GM19452 (cell line): ENCODE measurements at regions not wholly inside any gene's neighbourhood (a gene's known extent, or its start where the extent isn't known, plus 50 kb on each side); places are given as distances from the start of the nearest gene placed in this dataset.
"Not testable (repeated sequence)": the region's sequence is repeated elsewhere in the genome, so short reads cannot be mapped to it uniquely, and the experiment has no call there.

Experiments
- ATAC-seq: cut with Tn5 transposase; IDR thresholded peaks from one replicate; pipeline ENCODE4 v1.9.1; 2021; ENCODE audit not compliant: unreplicated experiment

DNA sequence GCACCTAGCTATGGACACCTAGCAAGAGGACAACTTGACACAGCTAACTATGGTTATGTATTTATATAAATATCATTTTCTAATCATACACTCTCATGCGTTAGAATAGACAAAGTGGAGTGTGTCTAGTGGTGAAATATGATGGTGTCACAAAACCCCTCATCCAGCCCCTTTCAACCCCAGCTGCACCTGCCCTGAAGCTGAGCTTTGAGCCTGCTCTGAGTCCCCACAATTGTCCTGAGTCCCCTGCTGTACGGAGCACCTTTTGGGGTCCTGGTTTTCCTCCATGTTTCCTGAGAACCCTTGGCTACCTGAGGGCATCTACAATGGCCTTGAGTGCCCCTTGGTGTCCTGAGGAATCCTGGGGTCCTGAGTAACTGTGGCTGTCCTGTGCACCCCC is 1072.8 kb downstream of the TMEM121 start:
- no peak for ATAC-seq

DNA sequence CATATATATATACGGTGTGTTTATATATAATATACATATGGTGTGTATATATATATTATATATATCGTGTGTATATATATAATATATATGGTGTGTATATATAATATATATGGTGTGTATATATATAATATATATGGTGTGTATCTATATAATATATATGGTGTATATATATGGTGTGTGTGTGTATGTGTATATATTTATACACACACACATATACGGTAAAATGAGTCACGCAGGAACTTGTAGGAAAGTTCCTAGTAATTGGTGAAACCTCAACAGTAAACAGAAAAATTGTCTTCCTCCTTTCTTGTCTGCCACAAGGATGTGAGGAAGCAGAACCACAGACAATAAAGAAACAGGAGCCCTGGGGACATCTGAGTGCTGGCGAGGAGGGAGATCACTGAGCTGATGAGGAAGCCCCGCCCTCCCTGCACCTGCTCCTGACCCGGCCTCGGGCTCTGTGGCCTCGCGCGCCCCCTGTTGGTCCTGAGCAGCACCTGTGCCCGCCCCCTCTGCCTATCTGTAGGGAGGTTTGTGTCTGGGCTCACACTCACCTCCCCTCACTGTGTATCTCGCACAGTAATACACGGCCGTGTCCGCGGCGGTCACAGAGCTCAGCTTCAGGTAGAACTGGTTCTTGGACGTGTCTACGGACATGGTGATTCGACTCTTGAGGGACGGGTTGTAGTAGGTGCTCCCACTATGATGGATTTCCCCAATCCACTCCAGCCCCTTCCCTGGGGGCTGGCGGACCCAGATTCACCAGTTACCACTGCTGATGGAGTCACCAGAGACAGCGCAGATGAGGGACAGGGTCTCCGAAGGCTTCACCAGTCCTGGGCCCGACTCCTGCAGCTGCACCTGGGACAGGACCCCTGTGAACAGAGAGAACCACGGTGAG is 1079.4 kb downstream of the TMEM121 start:
- ATAC-seq: peak; percentile 66

DNA sequence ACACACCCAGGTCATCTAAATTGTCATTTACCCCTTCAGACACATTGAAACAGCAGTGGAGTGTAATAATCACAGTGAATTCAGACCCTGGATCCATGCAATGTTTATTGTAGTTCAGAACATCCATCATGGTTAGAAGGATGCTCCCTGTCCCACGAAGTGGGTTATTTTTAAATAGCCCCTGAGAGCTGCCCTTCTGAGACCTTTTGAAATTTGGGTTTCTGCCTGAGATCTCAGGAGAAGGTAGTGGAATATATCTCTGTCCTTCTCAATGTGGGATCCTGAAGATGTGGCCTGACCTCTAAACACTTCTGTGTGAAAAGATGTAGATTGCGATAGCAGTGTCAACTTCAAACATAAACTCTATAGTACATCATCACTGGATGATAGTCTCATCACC is 1080.6 kb downstream of the TMEM121 start:
- no peak for ATAC-seq

DNA sequence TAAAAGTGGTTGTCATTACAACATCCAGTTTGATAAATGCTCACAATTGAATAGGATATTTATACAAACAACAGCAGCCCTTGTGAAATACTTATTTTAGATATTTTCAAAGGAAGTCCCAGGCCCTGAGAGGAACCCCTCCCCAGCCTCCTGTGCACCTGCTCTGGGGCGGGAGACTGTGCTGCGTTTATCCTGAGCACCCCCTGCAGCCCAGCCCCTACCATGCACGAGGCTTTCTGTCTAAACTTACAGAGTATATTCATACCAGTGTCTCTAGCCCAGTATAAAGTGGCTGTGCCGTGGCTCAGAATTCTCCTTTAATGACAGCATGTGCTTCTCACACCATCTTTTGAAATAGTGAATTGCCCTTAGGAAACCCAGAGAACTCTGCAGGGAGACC is 1084.3 kb downstream of the TMEM121 start:
- no peak for ATAC-seq

DNA sequence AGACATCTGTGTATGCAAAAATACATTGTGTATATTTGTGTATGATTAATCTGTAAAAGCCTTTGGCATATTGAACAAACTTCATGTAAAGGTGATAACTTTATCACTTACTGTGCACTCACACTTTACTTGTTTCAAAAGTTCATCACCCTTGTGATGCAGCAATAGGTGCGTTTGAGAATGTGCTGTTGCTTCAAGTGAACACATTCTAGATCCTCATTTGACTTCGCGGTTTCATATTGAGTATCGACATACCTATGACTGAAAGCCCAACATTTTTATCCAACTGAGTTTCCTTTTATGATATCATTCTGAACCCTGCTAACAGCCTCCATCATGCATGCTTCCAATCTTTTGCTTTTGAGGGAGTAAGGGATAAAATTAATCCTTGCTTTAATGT is 1086.9 kb downstream of the TMEM121 start:
- ATAC-seq: no peak

DNA sequence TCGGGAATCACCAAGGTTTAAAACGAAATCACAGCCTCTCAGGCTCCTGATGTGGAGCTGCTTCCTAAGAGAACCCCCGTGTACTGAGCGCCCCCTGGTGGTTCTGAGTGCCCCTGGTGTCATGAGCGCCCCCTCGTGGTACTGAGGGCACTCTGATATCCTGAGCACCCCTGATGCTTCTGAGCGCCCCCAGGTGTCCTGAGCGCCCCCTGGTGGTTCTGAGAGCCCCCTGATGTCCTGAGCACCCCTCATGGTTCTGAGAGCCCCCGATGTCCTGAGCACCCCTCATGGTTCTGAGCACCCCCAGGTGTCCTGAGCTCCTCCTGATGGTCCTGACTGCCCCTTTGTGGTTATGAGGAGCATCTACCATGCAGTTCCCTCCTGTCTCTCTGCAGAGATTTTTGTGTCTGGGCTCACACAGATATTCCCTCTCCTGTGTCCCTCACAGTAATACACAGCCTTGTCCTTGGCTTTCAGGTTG is 1092.1 kb downstream of the TMEM121 start:
- ATAC-seq: not testable (repeated sequence)

DNA sequence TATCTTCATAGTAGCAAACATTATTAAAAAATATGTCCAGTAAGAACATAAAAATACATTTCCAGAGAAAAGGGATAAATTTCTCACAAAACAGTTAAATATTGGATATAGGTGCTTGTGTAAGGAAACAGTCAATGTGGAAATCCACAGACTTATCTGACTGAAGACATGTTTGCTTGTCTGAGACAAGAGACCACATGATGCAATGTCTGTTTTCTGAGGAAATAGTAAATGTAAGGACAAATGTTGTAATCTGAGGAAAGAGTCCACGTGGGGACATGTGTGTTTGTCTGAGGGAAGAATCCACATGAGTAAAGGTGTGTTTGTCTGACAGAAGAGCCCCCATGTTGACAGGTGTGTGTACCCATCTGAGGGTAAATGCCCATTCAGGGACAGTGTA is 1093.2 kb downstream of the TMEM121 start:
- ATAC-seq: no peak

DNA sequence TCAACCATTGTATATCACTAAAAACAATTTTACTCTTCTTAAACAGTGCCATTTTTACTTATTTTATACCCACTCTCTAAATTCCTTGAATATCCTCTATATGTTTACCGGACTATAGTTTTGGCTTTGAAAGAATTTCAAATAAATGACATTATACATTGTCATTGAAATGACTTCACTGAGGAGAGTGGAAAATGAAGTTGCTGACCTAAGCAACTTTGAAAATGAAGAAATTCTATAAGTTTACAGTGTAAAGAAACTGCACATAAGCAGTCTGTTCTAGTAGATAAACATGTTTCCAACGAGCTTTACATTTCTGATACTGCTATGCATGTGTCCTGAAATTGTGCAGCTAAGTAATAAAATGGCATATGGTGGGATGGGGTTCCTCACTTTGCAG is 1094.0 kb downstream of the TMEM121 start:
- ATAC-seq: no peak

DNA sequence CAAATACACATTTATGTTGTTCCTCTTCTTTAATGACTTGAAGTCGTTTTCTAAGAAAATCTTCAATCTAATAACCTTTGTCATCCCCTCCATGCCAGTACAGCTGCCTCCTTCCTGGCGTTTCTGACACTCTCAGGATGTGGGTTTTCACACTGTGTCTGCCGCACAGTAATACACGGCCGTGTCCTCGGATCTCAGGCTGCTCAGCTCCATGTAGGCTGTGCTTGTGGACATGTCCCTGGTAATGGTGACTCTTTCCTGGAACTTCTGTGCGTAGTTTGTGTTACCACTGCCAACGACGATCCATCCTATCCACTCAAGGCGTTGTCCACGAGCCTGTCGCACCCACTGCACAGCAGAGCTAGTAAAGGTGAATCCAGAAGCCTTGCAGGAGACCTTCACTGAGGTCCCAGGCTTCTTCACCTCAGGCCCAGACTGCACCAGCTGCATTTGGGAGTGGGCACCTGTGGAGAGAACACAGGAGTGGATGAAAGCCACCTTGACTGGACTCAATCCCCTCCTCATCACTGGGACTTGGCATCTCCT is 1095.9 kb downstream of the TMEM121 start:
- no peak for ATAC-seq

DNA sequence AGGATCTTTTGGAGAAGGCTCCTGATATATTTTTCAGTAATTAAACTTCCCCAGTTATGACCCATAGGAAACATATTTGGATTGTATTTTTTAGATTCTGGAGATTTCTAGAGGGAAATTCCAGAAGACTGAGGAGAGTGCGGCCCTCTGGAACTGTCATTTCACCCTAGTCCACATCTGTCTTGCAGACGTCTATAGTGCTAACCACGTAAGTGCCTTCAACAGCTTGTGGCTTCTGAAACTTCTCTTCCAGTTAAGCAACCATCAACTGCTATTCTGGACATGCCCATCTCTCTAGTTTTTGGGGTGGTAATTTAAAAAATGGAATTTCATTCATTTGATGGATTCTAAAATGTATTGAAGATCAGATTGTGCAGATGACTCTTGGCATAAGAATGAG is 1098.8 kb downstream of the TMEM121 start:
- no peak for ATAC-seq

DNA sequence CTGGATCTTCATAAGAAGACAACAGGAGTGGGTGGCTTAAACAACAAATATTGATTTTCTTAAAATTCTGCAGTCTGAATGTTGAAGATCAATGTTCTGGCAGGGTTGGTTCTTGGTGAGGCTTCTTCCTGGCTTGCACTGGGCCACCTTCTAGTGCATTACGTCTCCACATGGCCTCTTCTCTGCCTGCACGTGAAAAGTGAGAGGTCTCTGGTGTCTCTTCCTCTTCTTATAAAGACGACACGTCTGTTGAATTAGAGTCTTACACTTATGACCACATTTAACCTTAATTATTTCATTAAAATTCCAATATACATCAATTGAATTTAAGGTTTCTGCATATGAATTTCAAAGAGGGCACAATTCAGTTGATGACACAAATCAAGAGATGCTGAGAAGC is 1100.1 kb downstream of the TMEM121 start:
- not testable (repeated sequence) for ATAC-seq

DNA sequence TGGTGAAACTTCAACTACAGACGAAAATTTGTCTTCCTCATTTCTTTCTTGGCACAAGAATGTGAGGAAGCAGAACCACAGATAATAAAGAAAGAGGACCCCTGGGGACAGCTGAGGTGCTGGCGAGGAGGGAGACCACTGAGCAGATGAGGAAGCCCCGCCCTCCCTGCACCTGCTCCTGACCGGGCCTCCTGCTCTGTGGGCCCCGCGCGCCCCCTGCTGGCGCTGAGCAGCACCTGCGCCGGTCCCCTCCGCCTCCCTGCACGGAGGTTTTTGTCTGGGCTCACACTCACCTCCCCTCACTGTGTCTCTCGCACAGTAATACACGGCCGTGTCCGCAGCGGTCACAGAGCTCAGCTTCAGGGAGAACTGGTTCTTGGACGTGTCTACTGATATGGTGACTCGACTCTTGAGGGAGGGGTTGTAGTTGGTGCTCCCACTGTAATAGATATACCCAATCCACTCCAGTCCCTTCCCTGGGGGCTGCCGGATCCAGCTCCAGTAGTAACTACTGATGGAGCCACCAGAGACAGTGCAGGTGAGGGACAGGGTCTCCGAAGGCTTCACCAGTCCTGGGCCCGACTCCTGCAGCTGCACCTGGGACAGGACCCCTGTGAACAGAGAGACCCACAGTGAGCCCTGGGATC is 1100.7 kb downstream of the TMEM121 start:
- ATAC-seq: not testable (repeated sequence)

DNA sequence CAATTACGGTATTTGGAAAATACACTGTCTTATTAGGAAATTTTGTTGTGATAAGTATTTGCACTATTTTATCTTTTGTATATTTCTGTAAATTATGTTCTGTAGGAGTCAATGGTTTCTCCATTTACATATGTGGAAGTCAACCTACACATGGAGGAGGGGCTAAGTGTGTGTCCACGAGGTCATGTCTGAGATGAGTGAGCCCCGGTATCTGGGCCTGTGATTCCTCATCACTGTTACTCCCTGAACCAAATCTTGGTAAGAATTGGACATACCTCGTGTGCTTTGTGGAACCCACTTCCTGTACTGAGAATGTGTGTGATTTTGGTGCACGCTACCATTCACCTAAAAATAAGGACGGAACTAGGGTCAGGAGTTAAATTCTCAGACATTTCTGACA is 1105.5 kb downstream of the TMEM121 start:
- ATAC-seq: no peak

DNA sequence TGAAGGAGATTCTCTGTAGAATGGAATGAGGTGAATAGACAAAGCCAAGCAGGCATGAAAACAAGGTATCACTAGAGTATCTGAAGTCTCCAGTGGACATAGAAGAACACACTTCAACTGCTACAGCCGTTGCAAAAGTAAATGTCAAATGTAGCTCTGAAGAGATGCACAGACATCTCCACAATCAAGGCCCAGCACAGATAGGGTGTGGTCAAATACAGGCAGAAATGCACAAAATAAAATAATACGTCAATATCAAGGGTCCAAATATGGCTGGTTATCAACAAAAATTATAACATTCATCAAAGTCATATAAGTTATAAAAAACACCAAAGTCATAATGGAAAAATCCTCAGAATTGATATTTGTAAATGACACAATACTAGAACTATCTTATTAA is 1107.3 kb downstream of the TMEM121 start:
- no peak for ATAC-seq

DNA sequence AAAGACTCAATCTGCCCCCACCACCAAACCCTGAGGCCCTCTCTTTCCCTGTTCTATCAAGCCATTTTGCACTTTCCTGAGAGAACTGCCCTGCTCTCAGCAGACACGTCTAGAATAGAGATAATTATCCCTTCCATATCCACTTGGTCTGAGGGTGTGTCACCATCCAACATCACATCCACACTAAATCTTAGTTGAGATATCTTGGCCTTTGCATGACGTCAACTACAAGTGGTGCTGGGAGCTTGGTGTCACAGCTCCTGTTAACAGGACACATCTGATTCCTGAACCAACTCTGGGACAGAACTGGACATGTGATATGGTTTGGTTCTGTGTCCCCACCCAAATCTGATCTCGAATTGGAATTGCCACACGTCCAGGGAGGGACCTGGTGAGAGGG is 1109.2 kb downstream of the TMEM121 start:
- ATAC-seq: no peak

DNA sequence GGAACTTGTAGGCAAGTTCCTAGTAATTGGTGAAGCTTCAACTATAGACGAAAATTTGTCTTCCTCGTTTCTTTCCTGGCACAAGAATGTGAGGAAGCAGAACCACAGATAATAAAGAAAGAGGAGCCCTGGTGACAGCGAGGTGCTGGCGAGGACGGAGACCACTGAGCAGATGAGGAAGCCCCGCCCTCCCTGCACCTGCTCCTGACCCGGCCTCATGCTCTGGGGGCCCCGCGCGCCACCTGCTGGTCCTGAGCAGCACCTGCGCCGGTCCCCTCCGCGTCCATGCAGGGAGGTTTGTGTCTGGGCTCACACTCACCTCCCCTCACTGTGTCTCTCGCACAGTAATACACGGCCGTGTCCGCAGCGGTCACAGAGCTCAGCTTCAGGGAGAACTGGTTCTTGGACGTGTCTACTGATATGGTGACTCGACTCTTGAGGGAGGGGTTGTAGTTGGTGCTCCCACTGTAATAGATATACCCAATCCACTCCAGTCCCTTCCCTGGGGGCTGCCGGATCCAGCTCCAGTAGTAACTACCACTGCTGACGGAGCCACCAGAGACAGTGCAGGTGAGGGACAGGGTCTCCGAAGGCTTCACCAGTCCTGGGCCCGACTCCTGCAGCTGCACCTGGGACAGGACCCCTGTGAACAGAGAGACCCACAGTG is 1112.5 kb downstream of the TMEM121 start:
- not testable (repeated sequence) for ATAC-seq

DNA sequence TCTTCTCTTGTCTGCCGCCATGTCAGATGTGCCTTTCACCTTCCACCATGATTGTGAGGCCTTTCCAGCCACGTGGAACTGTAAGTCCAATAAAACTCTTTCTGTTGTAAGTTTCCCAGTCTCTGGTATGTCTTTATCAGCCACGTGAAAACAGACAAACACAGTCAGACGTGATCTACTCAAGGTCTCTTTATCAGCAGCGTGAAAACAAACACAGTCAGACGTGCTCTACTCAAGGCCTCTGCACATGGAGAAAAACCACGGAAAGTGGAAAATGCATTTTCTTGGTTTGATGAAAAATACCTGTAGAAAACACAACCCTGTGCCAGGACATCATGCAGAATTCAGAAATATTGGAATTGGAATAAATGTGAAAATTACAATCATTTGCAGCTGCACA is 1115.7 kb downstream of the TMEM121 start:
- ATAC-seq: no peak

DNA sequence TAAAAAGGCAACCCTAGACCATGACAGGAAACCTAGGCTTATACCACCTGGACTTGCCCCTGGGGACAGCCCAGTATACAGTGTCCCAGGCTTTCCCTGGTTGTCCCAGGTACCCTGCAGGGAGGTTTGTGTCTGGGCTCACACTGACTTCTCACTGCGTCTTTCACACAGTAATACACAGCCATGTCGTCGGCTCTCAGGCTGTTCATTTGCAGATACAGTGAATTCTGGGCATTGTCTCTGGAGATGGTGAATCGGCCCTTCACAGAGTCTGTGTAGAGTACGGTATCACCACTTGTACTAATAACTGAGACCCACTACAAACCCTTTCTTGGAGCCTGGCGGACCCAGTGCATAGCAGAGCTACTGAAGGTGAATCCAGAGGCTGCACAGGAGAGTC is 1116.6 kb downstream of the TMEM121 start:
- not testable (repeated sequence) for ATAC-seq

DNA sequence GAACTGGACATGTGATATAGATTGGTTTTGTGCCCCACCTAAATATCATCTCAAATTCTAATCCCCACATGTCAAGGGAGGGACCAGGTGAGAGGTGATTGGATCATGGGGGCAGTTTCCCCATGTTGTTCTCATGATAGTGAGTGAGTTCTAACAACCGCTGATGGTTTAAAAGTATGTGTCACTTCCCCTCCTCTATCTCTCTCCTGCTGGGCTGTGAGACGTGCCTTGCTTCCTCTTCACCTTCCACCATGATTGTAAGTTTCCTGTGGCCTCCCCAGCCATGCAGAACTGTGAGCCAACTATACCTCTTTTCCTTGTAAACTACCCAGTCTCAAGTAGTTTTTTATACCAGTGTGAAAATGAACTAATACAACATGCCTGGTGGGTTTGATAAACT is 1122.5 kb downstream of the TMEM121 start:
- not testable (repeated sequence) for ATAC-seq

DNA sequence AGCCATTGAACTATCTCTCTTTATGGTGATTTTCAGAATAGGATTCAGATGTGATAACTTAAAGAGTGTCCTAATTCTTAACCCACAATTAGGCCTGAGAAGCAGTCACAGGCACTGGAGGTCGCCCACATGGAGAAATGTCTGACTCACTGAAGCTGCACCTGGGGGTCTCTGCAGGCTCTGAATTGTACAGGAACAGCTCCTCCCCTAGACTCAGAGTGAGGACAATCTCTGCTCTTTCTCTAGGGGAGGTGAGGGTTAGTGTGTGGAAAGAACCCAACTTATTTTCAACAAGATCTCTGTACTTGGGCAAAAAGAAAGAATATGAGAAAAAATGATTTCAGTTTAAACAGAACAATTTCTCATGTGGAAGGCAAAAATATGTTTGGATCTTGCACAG is 1124.6 kb downstream of the TMEM121 start:
- no peak for ATAC-seq

DNA sequence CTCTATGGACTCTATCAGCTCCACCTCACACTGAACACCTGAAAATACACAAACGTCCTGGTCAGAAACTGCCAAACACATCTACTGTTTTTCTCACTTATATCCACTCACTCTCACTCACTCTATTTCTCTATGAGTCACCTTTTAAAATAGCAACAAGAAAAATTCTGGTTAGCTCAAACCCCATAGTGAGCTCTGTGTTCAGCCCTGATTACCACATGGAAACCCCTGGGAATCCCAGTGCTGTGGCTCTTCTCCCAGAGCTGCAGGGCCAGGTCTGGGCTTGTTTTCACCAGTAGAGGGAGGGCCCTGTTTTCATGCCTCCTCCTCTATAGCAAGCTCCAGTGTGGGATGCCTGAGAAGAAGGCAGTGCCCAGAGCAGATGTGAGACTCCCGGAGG is 1126.1 kb downstream of the TMEM121 start:
- peak; percentile 57 for ATAC-seq
